Hepatocyte (in vitro differentiated cells): ENCODE measurements at regions not wholly inside any gene's neighbourhood (a gene's known extent, or its start where the extent isn't known, plus 50 kb on each side); places are given as distances from the start of the nearest gene placed in this dataset.

ENCODE experiments used
- EZH2 ChIP-seq: fragments of 200-600 bp; sonication (generic); IDR thresholded peaks from 2 replicates; pipeline ENCODE4 v1.6.1; 2016; ENCODE audit warnings: antibody characterized with exemption, mild to moderate bottlenecking, borderline replicate concordance
- EZH2phosphoT487 ChIP-seq: fragments of 200-600 bp; sonication (generic); IDR thresholded peaks from one replicate; pipeline ENCODE4 v1.6.1; 2018; ENCODE audit warnings: antibody characterized with exemption, mild to moderate bottlenecking, low read depth, moderate library complexity; ENCODE audit not compliant: unreplicated experiment, severe bottlenecking
- TF ChIP-seq, protein P1 (sequence below): fragments of 200-600 bp; sonication (generic); IDR thresholded peaks from 2 replicates; pipeline ENCODE4 v1.5.1; 2016; ENCODE audit warnings: antibody characterized with exemption, mild to moderate bottlenecking; ENCODE audit not compliant: poor library complexity

DNA sequence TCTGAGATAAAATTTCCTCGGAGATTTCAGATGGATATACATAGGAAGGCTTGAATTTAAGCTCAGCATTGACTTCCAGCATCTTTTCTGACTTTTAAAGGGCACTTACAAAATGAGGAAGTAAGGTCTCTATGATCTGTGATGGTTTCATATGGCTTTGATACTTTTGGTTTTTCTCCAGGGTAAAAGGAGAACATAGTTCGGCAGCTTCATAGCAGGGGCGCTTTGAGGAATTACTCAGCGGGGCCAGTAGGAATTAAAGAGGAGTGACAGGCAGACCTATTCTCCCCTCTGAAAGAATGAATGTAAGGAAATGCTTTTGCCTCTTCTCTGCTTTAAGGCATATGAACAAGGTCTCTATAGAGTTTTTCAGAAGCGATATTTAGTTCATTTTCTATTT, 80.0 kb upstream of the PCDH15 start:
- TF ChIP-seq, protein P1, sequence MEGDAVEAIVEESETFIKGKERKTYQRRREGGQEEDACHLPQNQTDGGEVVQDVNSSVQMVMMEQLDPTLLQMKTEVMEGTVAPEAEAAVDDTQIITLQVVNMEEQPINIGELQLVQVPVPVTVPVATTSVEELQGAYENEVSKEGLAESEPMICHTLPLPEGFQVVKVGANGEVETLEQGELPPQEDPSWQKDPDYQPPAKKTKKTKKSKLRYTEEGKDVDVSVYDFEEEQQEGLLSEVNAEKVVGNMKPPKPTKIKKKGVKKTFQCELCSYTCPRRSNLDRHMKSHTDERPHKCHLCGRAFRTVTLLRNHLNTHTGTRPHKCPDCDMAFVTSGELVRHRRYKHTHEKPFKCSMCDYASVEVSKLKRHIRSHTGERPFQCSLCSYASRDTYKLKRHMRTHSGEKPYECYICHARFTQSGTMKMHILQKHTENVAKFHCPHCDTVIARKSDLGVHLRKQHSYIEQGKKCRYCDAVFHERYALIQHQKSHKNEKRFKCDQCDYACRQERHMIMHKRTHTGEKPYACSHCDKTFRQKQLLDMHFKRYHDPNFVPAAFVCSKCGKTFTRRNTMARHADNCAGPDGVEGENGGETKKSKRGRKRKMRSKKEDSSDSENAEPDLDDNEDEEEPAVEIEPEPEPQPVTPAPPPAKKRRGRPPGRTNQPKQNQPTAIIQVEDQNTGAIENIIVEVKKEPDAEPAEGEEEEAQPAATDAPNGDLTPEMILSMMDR = no peak
- TF ChIP-seq EZH2 (no peak), EZH2phosphoT487 (no peak)
